IPS DF 6.9 (cell line): ENCODE measurements at regions not wholly inside any gene's neighbourhood (a gene's known extent, or its start where the extent isn't known, plus 50 kb on each side); places are given as distances from the start of the nearest gene placed in this dataset.

ENCODE experiments used
- DNase-seq: peaks from one replicate; pipeline ENCODE4 v3.0.0-alpha.2; 2013; ENCODE audit warnings: low read depth, low spot score
- H3K27ac ChIP-seq: one replicate; pipeline ENCODE4 v1.5.1; 2013; ENCODE audit warnings: low read length, control low read depth
- H3K27me3 ChIP-seq: 2 replicates; pipeline ENCODE4 v1.6.1; 2013; ENCODE audit warnings: mild to moderate bottlenecking, low read length; ENCODE audit not compliant: control insufficient read depth, insufficient read depth
- H3K36me3 ChIP-seq: 2 replicates; pipeline ENCODE4 v1.6.1; 2013; ENCODE audit warnings: low read length; ENCODE audit not compliant: control insufficient read depth, insufficient read depth
- H3K4me1 ChIP-seq: 2 replicates; pipeline ENCODE4 v1.6.1; 2013; ENCODE audit warnings: low read length; ENCODE audit not compliant: control insufficient read depth, insufficient read depth
- H3K4me3 ChIP-seq: 2 replicates; pipeline ENCODE4 v1.5.1; 2013; ENCODE audit warnings: mild to moderate bottlenecking, low read length
- H3K9me3 ChIP-seq: 2 replicates; pipeline ENCODE4 v1.6.1; 2013; ENCODE audit warnings: low read length, inconsistent platforms; ENCODE audit not compliant: control insufficient read depth, insufficient read depth
- WGBS: extraction: QIAGEN DNeasy Blood & Tissue Kit; methylation state at CpG from one replicate; pipeline ENCODE4 v1.1.7; 2013; ENCODE audit warnings: mixed read lengths, missing lambda C conversion rate; ENCODE audit not compliant: insufficient read length, insufficient coverage; 5-methylcytosine and 5-hydroxymethylcytosine counted together

DNA sequence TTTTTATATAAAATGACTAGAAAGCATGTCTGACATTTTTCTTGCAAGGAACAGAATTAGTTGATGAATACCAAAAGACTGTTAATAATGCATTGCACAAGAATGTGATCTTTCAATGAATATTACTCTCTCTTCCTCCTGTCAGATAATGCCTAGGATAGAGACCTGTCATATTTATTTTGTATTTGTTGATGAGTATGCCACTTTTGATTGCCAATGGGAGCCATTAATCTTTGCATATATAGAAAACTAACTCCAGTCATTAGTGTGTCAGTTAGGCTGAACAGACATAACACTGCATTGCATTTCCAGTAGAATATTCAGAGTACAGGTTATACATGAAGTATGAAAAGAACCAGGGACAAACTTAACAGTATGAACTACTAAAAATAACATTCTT lies 1125.3 kb downstream of the LRFN5 start:
- DNase-seq = no peak
- H3K27ac ChIP-seq = no peak overlapping the region
- H3K4me3 ChIP-seq = no peak overlapping the region
- no peaks in the 10 kb centered on the region for H3K27me3 ChIP-seq
- no peaks in the 10 kb centered on the region for H3K36me3 ChIP-seq
- H3K4me1 ChIP-seq = no peaks in the 10 kb centered on the region
- H3K9me3 ChIP-seq = no peaks in the 10 kb centered on the region

DNA sequence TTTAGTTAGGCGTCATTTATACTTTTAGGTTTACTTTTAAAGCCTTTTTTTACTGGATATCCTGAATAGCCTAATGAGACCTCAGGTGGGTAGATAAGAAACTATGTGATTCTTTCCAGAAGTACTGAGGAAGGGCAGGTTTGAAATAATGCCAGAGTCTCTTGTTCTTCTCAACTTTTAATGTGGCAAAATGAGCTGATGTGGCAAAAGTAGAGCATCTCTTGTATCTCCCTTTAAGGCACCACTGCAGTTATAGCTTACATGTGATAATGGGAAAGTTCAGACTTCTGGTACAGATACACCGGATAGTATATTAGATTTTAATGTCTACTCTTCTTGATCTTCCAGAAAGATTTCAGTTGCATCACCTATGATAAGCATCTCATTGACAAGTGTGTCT lies 1124.8 kb downstream of the LRFN5 start:
- no peaks in the 10 kb centered on the region for H3K27me3 ChIP-seq
- H3K9me3 ChIP-seq = no peaks in the 10 kb centered on the region
- no CpG with 5 or more reads among the region's 2 CpGs for WGBS
- no peak overlapping the region for H3K27ac ChIP-seq
- H3K4me3 ChIP-seq = no peak overlapping the region
- no peak for DNase-seq
- H3K4me1 ChIP-seq = no peaks in the 10 kb centered on the region
- H3K36me3 ChIP-seq = no peaks in the 10 kb centered on the region

DNA sequence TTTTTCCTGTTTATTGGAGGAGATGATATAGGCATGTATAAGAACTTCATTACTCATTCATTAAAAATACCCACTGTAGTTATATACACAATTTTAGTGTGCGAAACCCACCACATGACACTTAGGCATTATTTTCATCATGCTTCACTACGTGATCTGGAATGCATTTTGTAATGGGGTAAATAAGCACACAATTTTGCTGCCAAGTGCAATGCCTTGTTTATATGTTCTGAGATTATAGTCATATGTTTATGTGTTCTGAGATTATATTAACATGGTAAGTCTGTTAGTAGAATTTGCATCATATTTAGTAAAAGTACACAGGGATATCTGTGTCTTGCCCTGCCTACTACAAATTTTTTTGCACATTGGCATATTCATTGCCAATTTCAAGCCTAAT lies 1123.0 kb downstream of the LRFN5 start:
- Histone ChIP-seq H3K27ac (no peak overlapping the region), H3K4me3 (no peak overlapping the region), H3K36me3 (no peaks in the 10 kb centered on the region), H3K4me1 (no peaks in the 10 kb centered on the region), H3K9me3 (no peaks in the 10 kb centered on the region), H3K27me3 (no peaks in the 10 kb centered on the region)
- no CpG with 5 or more reads among the region's 2 CpGs for WGBS
- no peak for DNase-seq

DNA sequence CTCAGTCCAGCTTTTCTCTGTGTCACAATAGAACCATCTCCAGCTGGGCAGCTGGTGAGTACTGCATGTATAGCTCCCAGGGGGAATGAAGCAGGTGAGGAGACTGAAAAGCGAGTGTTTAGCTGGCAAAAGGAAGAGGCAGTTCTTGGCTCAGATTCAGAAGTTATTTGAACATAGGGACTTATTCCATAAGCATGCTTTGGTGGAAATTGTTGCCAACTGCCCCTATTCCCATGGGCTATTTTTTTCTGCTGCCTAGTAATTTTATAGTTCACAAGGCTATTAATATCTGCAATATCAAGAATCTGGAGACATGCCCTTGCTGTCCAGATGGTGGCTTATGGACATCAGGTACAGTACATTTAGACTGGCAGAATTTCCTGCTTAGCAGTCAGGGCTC lies 1112.7 kb downstream of the LRFN5 start:
- no peak overlapping the region for H3K27ac ChIP-seq
- no peak for DNase-seq

DNA sequence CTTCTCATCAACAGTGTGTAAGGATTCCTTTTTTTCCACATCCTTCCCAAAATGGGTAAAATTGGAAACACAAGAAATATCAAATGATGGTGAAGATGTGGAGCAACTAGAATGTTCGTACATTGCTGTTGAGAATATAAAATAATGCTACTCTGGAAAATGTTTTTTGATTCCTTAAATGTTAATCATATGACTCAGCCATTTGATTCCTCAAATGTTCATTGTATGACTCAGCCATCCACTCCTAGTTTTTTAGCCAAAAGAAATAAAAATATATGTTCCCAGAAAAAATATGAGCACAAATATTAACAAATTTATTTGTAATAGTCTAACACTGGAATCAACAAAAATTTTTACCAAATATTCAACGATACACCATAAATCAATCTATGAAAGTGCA lies 1108.6 kb downstream of the LRFN5 start:
- no peak overlapping the region for H3K27ac ChIP-seq
- no peaks in the 10 kb centered on the region for H3K36me3 ChIP-seq
- WGBS = 100% methylated on average over 1 of the region's 2 CpGs
- no peak overlapping the region for H3K4me3 ChIP-seq
- no peaks in the 10 kb centered on the region for H3K4me1 ChIP-seq
- H3K9me3 ChIP-seq = no peaks in the 10 kb centered on the region
- no peaks in the 10 kb centered on the region for H3K27me3 ChIP-seq
- DNase-seq = no peak

More for the DNA sequence above, 1112.7 kb downstream of the LRFN5 start:
- Histone ChIP-seq H3K4me3 (no peak overlapping the region), H3K9me3 (no peaks in the 10 kb centered on the region), H3K27me3 (no peaks in the 10 kb centered on the region), H3K36me3 (no peaks in the 10 kb centered on the region), H3K4me1 (no peaks in the 10 kb centered on the region)
- WGBS = no CpG with 5 or more reads among the region's 1 CpG

DNA sequence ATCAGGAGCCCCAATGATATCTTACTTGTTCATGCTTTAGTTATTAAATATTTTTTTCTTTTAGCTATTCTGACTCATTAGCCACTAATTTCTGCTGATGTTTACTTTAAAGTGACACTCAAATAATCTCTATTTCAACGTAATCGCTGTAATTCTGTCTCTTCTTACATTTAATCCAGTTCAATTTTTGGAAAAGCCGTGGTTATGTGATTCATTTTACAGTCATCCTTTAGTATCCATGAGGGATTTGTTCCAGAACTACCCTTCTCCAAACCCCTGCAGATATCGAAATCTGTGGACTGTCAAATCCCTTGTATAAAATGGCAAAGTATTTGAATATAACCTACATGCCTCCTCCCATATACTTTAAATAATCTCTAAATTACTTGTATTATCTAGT lies 1103.4 kb downstream of the LRFN5 start:
- Histone ChIP-seq H3K4me3 (no peak overlapping the region), H3K27me3 (no peaks in the 10 kb centered on the region), H3K9me3 (no peaks in the 10 kb centered on the region), H3K4me1 (no peaks in the 10 kb centered on the region), H3K36me3 (no peaks in the 10 kb centered on the region), H3K27ac (no peak overlapping the region)
- DNase-seq = no peak
- WGBS = 100% methylated on average over 2 of the region's 4 CpGs

DNA sequence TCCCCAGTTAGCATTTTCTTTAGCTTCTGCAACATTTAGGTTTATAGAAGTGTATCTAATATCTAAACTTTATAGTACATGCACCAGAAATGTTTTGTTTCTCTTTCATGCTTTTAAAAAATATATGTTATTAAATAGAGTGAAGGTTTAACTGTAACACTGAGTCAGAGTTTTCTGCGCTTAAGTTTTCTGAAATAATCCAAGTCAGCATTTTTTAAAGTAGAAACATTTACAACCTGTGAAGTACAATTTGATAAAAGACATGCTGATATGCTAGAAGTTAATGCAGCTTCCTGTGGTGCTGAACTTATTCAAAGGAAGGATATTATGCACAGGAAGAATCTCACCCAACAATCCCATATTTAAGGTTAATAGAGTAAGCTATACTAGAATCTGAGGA lies 1096.8 kb downstream of the LRFN5 start:
- H3K4me1 ChIP-seq = no peaks in the 10 kb centered on the region
- no CpG with 5 or more reads among the region's 1 CpG for WGBS
- no peak for DNase-seq
- no peak overlapping the region for H3K4me3 ChIP-seq
- H3K36me3 ChIP-seq = no peaks in the 10 kb centered on the region
- no peaks in the 10 kb centered on the region for H3K27me3 ChIP-seq
- no peaks in the 10 kb centered on the region for H3K9me3 ChIP-seq
- H3K27ac ChIP-seq = no peak overlapping the region

DNA sequence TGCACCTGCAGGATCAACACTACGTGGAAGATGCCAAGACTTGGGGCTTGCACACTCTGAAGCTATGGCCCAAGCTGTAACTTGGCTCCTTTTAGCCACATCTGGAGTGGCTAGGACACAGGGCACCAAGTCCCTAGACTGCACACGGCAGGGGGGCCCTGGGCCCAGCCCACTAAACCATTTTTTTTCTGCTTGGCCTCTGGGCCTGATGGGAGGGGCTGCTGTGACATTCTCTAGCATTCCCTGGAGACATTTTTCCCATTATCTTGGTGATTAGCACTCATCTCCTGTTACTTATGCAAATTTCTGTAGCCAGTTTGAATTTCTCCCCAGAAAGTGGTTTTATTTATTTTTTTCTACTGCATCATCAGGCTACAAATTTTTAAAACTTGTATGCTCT lies 1080.7 kb downstream of the LRFN5 start:
- Histone ChIP-seq H3K27ac (no peak overlapping the region), H3K4me3 (no peak overlapping the region), H3K4me1 (no peaks in the 10 kb centered on the region), H3K9me3 (no peaks in the 10 kb centered on the region), H3K27me3 (no peaks in the 10 kb centered on the region), H3K36me3 (no peaks in the 10 kb centered on the region)
- WGBS = no CpG with 5 or more reads among the region's 2 CpGs
- peak; percentile 22 for DNase-seq

DNA sequence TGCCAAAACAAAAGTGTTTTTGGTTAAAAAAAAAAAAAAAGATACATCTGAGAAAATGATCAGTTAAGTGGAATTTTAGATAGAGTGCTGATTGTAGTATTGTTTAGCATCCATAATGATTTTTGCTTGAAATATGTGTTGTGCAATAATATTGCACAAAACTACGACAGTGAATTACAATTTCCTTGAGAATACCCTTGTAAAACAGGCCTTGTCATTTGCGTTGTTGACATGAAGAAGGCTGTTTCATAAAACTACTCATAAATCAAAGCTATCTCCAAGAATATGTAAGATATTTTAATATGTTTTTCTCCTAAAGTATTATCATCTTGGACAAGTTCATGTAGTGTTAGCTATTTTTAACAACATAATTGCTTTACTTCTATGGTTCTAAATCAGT lies 1077.0 kb downstream of the LRFN5 start:
- no peaks in the 10 kb centered on the region for H3K9me3 ChIP-seq

DNA sequence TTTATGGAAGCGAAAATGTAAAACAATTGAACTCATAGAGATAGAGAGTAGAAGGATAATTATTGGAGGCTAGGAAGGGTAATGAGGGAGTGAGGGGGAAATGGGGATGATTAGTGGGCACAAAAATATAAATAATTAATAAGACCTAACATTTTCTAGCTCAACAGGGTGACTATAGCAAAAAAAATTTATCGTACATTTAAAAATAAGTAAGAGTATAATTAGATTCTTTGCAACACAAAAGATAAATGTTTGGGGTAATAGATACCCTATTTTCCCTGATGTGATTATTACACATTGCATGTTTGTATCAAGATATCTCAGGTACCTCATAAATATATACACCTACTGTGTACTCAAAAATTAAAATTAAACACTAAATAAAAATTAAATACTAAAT lies 1070.0 kb downstream of the LRFN5 start:
- no peak overlapping the region for H3K4me3 ChIP-seq
- WGBS = no CpG with 5 or more reads among the region's 2 CpGs
- no peaks in the 10 kb centered on the region for H3K9me3 ChIP-seq
- no peaks in the 10 kb centered on the region for H3K27me3 ChIP-seq
- no peaks in the 10 kb centered on the region for H3K36me3 ChIP-seq
- H3K27ac ChIP-seq = no peak overlapping the region
- no peak for DNase-seq
- H3K4me1 ChIP-seq = no peaks in the 10 kb centered on the region

More for the DNA sequence above, 1077.0 kb downstream of the LRFN5 start:
- WGBS = no CpG with 5 or more reads among the region's 2 CpGs
- H3K27ac ChIP-seq = no peak overlapping the region
- no peak overlapping the region for H3K4me3 ChIP-seq
- no peaks in the 10 kb centered on the region for H3K27me3 ChIP-seq
- H3K4me1 ChIP-seq = no peaks in the 10 kb centered on the region
- DNase-seq = no peak
- H3K36me3 ChIP-seq = no peaks in the 10 kb centered on the region

DNA sequence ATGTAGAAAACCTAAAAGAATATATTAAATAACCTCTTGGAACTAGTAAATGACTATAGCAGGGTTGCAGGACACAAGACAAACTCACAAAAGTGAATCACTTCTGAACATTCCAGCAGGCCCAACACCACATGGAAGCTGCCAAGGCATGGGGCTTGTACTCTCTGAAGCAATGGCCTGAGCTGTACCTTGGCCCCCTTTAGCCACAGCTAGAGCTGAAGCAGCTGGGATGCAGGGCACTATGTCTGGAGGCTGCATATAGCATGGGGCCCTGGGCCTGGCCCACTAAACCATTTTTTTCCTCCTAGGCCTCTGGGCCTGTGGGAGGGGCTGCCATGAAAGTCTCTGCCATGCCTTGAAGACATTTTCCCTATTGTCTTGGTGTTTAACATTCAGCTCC lies 1067.3 kb downstream of the LRFN5 start:
- H3K4me1 ChIP-seq = no peaks in the 10 kb centered on the region
- DNase-seq = no peak
- no peak overlapping the region for H3K27ac ChIP-seq
- H3K4me3 ChIP-seq = no peak overlapping the region; the same call in 1 of the 2 replicates
- no peaks in the 10 kb centered on the region for H3K9me3 ChIP-seq
- no peaks in the 10 kb centered on the region for H3K36me3 ChIP-seq
- no peaks in the 10 kb centered on the region for H3K27me3 ChIP-seq
